ENCODE measurements at regions not wholly inside any gene's neighbourhood (a gene's known extent, or its start where the extent isn't known, plus 50 kb on each side); places are given as distances from the start of the nearest gene placed in this dataset.
"Not testable (repeated sequence)": the region's sequence is repeated elsewhere in the genome, so short reads cannot be mapped to it uniquely, and the experiment has no call there.

DNA sequence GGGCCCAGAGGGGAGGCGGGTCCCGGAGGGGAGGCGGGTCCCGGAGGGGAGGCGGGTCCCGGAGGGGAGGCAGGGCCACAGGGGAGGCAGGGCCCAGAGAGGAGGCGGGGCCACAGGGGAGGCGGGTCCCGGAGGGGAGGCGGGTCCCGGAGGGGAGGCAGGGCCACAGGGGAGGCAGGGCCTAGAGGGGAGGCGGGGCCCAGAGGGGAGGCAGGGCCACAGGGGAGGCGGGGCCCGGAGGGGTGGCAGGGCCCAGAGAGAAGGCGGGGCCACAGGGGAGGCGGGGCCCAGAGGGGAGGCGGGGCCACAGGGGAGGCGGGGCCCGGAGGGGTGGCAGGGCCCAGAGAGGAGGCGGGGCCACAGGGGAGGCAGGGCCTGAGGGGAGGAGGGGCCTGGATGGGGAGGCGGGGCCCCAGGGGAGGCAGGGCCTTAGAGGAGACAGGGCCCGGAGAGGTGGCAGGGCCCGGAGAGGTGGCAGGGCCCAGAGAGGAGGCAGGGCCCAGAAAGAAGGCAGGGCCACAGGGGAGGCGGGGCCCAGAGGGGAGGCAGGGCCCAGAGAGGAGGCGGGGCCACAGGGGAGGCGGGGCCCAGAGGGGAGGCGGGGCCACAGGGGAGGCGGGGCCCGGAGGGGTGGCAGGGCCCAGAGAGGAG is 81.1 kb downstream of the YTHDF1 start:
- not testable (repeated sequence) for H3K27me3 ChIP-seq (replicated peaks; ENCODE audit: control insufficient read depth, insufficient read depth, low read length, poor library complexity, severe bottlenecking); H3K4me1 ChIP-seq (ENCODE audit: control insufficient read depth, insufficient read depth, low read length, poor library complexity, severe bottlenecking); H3K9me3 ChIP-seq (ENCODE audit: control insufficient read depth, low read length); H3K27ac ChIP-seq (ENCODE audit: insufficient read depth, low read length, poor library complexity, severe bottlenecking); DNase-seq; H3K4me3 ChIP-seq (ENCODE audit: insufficient read depth, low read depth, low read length, poor library complexity, severe bottlenecking); H3K36me3 ChIP-seq (ENCODE audit: control insufficient read depth, insufficient read depth, low read length)

DNA sequence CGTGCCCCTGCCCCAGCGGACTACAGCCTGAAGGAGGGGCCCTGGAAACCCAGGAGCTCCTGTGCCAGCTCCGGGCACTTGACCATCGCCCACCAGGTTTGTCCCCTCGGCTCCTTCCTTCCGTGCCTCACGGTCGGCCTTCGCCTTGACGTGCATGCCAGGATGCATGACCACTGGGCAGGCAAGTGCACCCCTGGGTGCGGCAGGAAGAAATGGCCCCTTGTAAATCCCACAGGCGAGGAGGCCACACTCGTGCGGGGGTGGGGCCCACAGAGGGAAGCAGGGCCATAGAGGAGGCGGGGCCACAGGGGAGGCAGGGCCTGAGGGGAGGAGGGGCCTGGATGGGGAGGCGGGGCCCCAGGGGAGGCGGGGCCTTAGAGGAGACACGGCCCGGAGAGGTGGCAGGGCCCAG is 81.7 kb downstream of the YTHDF1 start:
- peaks cover 5% of the 10 kb centered on the region for H3K27me3 ChIP-seq (replicated peaks; ENCODE audit: control insufficient read depth, insufficient read depth, low read length, poor library complexity, severe bottlenecking)
- no peak overlapping the region for H3K27ac ChIP-seq (ENCODE audit: insufficient read depth, low read length, poor library complexity, severe bottlenecking)
- H3K4me3 ChIP-seq (ENCODE audit: insufficient read depth, low read depth, low read length, poor library complexity, severe bottlenecking), result no peak overlapping the region
- H3K36me3 ChIP-seq (ENCODE audit: control insufficient read depth, insufficient read depth, low read length), result no peaks in the 10 kb centered on the region
- no peaks in the 10 kb centered on the region for H3K9me3 ChIP-seq (ENCODE audit: control insufficient read depth, low read length)
- no peaks in the 10 kb centered on the region for H3K4me1 ChIP-seq (ENCODE audit: control insufficient read depth, insufficient read depth, low read length, poor library complexity, severe bottlenecking)
- DNase-seq, result no peak

DNA sequence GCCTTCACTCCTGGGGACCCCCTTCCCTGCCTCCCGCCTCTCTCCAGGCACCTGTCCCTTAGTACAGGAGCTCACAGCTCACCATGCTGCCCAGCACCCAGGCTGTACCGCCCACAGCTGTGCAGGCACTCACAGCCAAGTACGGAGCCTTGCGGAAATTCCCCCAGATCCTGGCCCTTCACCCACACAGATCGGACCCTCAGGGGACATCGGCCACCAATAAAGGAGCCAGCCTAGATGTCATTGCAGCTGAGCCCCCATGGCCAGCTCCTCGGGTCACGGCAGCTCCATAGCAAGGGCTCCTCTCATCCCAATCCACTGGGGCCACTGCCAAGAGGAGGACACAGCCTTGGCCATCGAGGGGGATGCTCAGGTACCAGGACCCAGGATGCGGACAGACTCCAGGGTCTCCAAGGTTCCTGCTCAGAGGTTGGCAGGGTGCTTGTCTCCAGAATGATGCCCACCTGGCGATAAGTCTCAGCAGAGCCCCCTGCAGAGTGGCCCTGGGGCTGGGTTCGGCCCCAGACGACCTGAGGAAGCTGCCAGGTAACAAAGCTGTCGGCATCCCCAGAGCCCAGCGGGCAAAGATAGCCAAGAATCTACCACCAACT is 82.3 kb downstream of the YTHDF1 start:
- DNase-seq, result no peak
- no peak overlapping the region for H3K27ac ChIP-seq (ENCODE audit: insufficient read depth, low read length, poor library complexity, severe bottlenecking)
- H3K4me3 ChIP-seq (ENCODE audit: insufficient read depth, low read depth, low read length, poor library complexity, severe bottlenecking), result no peak overlapping the region
- no peaks in the 10 kb centered on the region for H3K9me3 ChIP-seq (ENCODE audit: control insufficient read depth, low read length)
- H3K27me3 ChIP-seq (replicated peaks; ENCODE audit: control insufficient read depth, insufficient read depth, low read length, poor library complexity, severe bottlenecking), result peaks cover 5% of the 10 kb centered on the region
- H3K4me1 ChIP-seq (ENCODE audit: control insufficient read depth, insufficient read depth, low read length, poor library complexity, severe bottlenecking), result no peaks in the 10 kb centered on the region
- no peaks in the 10 kb centered on the region for H3K36me3 ChIP-seq (ENCODE audit: control insufficient read depth, insufficient read depth, low read length)

DNA sequence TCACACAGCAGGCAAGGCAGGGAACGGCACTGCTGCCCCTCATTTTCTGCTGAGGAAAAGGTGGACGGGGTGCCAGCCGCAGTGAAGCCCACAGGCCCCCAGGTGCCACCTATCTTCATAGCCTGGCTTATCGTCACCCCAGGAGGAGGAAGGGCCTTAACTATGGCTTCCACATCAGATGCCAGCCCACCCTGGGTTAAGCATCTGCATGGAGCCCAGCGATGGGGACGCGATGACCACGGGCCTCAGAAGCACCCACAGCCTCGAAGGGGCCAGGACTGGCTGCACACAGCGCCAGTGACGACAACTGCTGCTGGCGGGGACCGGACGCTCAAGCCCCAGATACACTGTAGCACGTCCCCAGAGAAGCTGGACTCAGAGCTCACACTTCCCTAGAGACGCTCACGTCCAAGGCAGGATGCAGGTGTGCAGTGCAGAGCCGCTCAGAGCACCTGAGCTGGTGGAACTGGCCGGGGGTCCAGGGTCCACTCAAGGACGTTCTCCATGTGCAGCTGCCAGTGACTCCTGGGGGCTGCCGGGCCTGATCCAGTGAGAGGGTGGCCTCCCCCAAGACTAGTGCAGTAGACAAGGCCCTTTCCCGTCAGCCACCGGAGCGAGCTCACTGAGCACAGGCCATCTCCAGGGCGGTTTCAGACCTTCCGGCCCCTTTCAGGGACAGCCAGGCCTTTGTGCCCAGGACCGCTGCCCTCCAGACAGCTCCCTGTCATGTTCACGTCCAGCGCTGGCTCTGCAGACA is 83.0 kb downstream of the YTHDF1 start:
- Histone ChIP-seq H3K4me1 (ENCODE audit: control insufficient read depth, insufficient read depth, low read length, poor library complexity, severe bottlenecking) (no peaks in the 10 kb centered on the region), H3K9me3 (ENCODE audit: control insufficient read depth, low read length) (no peaks in the 10 kb centered on the region), H3K27ac (ENCODE audit: insufficient read depth, low read length, poor library complexity, severe bottlenecking) (no peak overlapping the region), H3K36me3 (ENCODE audit: control insufficient read depth, insufficient read depth, low read length) (no peaks in the 10 kb centered on the region), H3K27me3 (replicated peaks; ENCODE audit: control insufficient read depth, insufficient read depth, low read length, poor library complexity, severe bottlenecking) (peaks cover 5% of the 10 kb centered on the region), H3K4me3 (ENCODE audit: insufficient read depth, low read depth, low read length, poor library complexity, severe bottlenecking) (no peak overlapping the region)
- DNase-seq, result no peak

DNA sequence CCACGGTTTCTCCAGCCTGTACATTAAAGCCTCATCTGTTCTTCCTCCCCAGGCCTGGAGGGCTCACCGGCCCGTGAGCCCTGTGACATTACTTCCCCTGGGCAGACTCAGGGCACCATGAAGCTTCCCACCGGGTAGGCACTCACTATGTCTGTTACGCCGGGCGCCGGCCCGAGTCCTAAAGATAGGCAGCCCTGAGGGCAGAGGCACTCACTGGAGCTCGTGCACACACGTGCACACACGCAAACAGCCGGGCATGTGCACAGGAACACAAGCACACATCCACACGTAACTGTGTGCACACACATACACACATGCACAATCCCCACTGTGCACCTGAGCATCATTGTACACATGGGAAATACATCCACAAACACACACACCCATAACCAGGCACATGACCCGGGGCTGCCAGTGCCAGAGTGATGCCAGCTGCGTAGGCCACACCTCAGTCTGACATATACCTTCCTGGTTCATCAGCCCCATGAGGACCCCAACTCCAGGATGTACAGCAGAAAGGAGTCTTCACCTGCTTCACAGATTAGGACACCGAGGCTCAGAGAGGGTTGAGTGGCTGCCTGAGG is 83.7 kb downstream of the YTHDF1 start:
- Histone ChIP-seq H3K36me3 (ENCODE audit: control insufficient read depth, insufficient read depth, low read length) (no peaks in the 10 kb centered on the region), H3K9me3 (ENCODE audit: control insufficient read depth, low read length) (no peaks in the 10 kb centered on the region), H3K27ac (ENCODE audit: insufficient read depth, low read length, poor library complexity, severe bottlenecking) (no peak overlapping the region), H3K4me1 (ENCODE audit: control insufficient read depth, insufficient read depth, low read length, poor library complexity, severe bottlenecking) (no peaks in the 10 kb centered on the region), H3K27me3 (replicated peaks; ENCODE audit: control insufficient read depth, insufficient read depth, low read length, poor library complexity, severe bottlenecking) (peaks cover 5% of the 10 kb centered on the region), H3K4me3 (ENCODE audit: insufficient read depth, low read depth, low read length, poor library complexity, severe bottlenecking) (no peak overlapping the region)
- no peak for DNase-seq

DNA sequence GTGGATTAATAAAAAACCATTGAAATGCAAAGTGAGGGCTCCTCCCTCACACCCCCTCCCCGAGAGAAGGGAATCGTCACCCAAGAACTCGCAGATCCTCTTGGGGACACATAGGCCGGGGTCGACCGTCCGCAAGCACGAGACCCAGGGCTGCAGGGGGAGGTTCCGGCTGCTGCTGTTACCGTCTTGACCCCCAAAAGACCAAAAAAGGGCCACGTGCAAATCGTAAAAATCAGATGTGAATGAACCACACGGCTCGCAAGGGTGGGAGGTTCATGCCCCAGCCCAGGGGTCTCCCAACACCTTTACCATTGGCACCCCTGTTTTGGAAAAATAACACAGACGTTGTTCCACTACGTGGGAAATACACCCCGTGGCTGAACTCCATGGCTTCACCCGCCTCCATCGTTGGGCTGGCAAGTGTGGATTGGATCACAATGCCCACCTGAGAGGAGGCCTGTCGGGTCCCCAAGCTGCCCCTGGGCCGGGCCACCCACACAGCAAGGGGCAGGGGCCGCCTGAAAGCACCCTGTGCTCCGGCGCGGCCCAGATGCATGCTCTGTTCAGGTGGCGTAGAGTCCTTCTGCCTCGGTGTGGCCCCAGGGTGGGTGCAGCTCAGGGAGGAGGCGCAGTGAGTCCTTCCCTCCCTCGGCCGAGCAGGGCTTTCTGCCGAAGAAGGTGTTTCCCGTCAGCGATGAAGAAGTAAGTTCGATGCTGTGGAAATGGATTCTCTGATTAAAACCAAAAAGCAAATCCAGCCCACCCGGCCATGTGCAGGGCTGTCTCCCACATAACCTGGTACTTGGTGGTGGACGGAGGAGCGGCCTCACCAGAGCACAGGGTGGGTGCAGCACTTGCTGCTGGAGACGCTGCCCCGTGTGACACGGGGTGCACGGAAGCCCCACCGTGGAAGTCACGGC is 85.0 kb downstream of the YTHDF1 start:
- no peak for DNase-seq
- no peaks in the 10 kb centered on the region for H3K4me1 ChIP-seq (ENCODE audit: control insufficient read depth, insufficient read depth, low read length, poor library complexity, severe bottlenecking)
- H3K27me3 ChIP-seq (replicated peaks; ENCODE audit: control insufficient read depth, insufficient read depth, low read length, poor library complexity, severe bottlenecking), result peaks cover 5% of the 10 kb centered on the region
- H3K36me3 ChIP-seq (ENCODE audit: control insufficient read depth, insufficient read depth, low read length), result no peaks in the 10 kb centered on the region
- H3K9me3 ChIP-seq (ENCODE audit: control insufficient read depth, low read length), result no peaks in the 10 kb centered on the region
- H3K27ac ChIP-seq (ENCODE audit: insufficient read depth, low read length, poor library complexity, severe bottlenecking), result no peak overlapping the region
- H3K4me3 ChIP-seq (ENCODE audit: insufficient read depth, low read depth, low read length, poor library complexity, severe bottlenecking), result no peak overlapping the region

DNA sequence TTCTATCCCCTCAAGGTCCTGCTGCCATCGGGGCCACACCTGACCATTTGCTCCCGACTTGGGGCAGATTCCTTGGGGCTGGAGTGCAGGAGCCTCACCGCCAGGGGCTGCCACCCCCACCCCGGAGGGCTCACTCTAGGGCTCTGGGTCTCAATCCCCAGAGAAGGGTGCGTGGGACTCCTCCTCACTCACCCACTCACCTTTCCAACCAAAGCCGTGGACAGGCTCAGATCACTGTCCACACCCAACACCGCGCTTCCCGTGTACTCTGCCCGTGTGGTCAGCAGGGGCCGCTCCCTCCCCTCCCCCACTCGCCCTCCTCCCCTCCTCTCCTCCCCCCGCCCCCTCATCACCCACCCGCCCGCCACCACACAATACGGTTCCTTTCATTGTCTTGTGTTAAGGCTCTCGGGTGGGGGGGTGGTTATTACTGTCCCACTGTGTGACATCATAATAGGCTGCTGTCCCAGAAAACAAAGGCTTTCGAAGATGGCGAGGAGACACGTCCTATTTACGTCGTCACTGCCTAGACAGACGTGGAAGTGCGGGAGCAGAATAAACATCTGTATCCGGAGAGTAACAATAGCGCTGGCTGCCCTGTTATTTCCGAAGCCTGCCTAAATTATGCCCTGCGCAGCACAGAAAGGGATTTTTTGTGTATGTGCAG is 85.8 kb downstream of the YTHDF1 start:
- Histone ChIP-seq H3K4me1 (ENCODE audit: control insufficient read depth, insufficient read depth, low read length, poor library complexity, severe bottlenecking) (no peaks in the 10 kb centered on the region), H3K27ac (ENCODE audit: insufficient read depth, low read length, poor library complexity, severe bottlenecking) (no peak overlapping the region), H3K27me3 (replicated peaks; ENCODE audit: control insufficient read depth, insufficient read depth, low read length, poor library complexity, severe bottlenecking) (peaks cover 5% of the 10 kb centered on the region), H3K9me3 (ENCODE audit: control insufficient read depth, low read length) (no peaks in the 10 kb centered on the region), H3K36me3 (ENCODE audit: control insufficient read depth, insufficient read depth, low read length) (no peaks in the 10 kb centered on the region), H3K4me3 (ENCODE audit: insufficient read depth, low read depth, low read length, poor library complexity, severe bottlenecking) (no peak overlapping the region)
- no peak for DNase-seq

DNA sequence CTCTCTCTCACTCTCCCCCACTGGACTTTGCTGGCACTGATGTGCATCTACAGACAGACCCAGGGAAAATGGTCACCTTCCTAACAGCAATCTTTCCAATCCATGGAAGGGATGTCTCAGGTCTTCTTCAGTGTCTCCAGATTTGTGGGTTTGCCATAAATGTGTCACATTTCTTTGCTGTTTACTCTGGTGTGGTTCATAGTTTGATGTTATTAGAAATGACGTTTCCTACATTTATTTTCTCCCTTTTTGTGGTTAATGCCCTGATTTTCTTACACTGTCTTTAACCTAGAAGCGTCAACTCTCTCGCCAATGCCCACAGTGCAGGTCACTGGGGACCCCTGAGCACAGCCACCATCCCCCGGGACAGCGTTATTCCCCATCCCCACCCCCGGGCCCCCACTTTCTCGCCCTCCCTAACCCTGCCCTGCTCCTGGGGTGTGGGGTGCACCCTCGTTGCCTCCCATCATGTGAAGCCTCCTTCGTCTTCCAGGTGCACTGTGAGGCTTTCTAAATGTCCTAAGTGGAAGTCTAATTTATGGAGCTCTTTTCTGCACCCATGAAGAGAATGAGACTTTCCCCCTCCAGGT is 86.5 kb downstream of the YTHDF1 start:
- H3K27me3 ChIP-seq (replicated peaks; ENCODE audit: control insufficient read depth, insufficient read depth, low read length, poor library complexity, severe bottlenecking), result peaks cover 5% of the 10 kb centered on the region
- no peak overlapping the region for H3K27ac ChIP-seq (ENCODE audit: insufficient read depth, low read length, poor library complexity, severe bottlenecking)
- H3K4me3 ChIP-seq (ENCODE audit: insufficient read depth, low read depth, low read length, poor library complexity, severe bottlenecking), result no peak overlapping the region

DNA sequence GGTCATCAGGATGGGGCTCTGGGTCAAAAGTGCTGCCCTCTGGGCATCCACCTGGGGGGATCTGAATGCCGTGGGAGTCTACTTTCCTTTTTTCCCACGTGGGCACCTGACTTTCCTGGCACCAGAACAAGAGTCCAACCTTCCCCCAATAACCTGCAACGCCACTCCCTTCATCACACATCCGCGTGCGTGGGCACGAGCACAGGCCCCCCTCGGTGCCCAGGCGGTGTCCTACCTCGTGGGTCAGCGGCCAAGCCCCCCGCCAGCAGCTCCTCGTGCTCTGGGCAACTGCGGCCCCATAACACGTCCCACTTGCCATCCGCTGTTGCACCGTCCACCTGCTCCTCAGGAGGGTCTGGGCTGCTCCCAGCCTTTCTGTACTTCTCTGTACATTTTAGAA is 87.0 kb downstream of the YTHDF1 start:
- Histone ChIP-seq H3K36me3 (ENCODE audit: control insufficient read depth, insufficient read depth, low read length) (no peaks in the 10 kb centered on the region), H3K27ac (ENCODE audit: insufficient read depth, low read length, poor library complexity, severe bottlenecking) (no peak overlapping the region), H3K4me3 (ENCODE audit: insufficient read depth, low read depth, low read length, poor library complexity, severe bottlenecking) (no peak overlapping the region), H3K9me3 (ENCODE audit: control insufficient read depth, low read length) (no peaks in the 10 kb centered on the region), H3K4me1 (ENCODE audit: control insufficient read depth, insufficient read depth, low read length, poor library complexity, severe bottlenecking) (no peaks in the 10 kb centered on the region), H3K27me3 (replicated peaks; ENCODE audit: control insufficient read depth, insufficient read depth, low read length, poor library complexity, severe bottlenecking) (peaks cover 5% of the 10 kb centered on the region)
- no peak for DNase-seq

More for the DNA sequence above, 86.5 kb downstream of the YTHDF1 start:
- no peaks in the 10 kb centered on the region for H3K36me3 ChIP-seq (ENCODE audit: control insufficient read depth, insufficient read depth, low read length)
- no peaks in the 10 kb centered on the region for H3K4me1 ChIP-seq (ENCODE audit: control insufficient read depth, insufficient read depth, low read length, poor library complexity, severe bottlenecking)
- no peaks in the 10 kb centered on the region for H3K9me3 ChIP-seq (ENCODE audit: control insufficient read depth, low read length)
- DNase-seq, result no peak
